Activated T-helper 1 cell treated with anti-CD3 and anti-CD28 coated beads, Interleukin-2, amount 50 U/mL, for 16 hours (primary cell): ENCODE measurements at regions not wholly inside any gene's neighbourhood (a gene's known extent, or its start where the extent isn't known, plus 50 kb on each side); places are given as distances from the start of the nearest gene placed in this dataset.
"Not testable (repeated sequence)": the region's sequence is repeated elsewhere in the genome, so short reads cannot be mapped to it uniquely, and the experiment has no call there.

Experiments used
- DNase-seq, 2 donors: peaks; one replicate each; pipeline ENCODE4 v3.0.0-alpha.2; 2020; ENCODE audit warnings: low read depth in 1 of 2, low spot score in 1 of 2

- no peak for DNase-seq
Measured at GRCh38 chr12:127044836-127045235, 1222.1 kb upstream of the TMEM132C start.

GRCh38 chr12:127046467-127046866 lies 1220.5 kb upstream of the TMEM132C start:
- DNase-seq, result no peak

- DNase-seq, result no peak
Measured at GRCh38 chr12:127048057-127048456, 1218.9 kb upstream of the TMEM132C start.

GRCh38 chr12:127048525-127048924 lies 1218.4 kb upstream of the TMEM132C start:
- not testable (repeated sequence) for DNase-seq

- DNase-seq, result no peak
Measured at GRCh38 chr12:127051139-127051538, 1215.8 kb upstream of the TMEM132C start.

- DNase-seq, result no peak
Measured at GRCh38 chr12:127052511-127053232, 1214.3 kb upstream of the TMEM132C start.

- DNase-seq, result no peak
Measured at GRCh38 chr12:127054531-127054930, 1212.4 kb upstream of the TMEM132C start.

- peak in 1 of 2 donors; percentile 1 for DNase-seq
Measured at GRCh38 chr12:127060310-127060847, 1206.6 kb upstream of the TMEM132C start.

- no peak for DNase-seq
Measured at GRCh38 chr12:127060933-127061332, 1206.0 kb upstream of the TMEM132C start.

GRCh38 chr12:127063339-127064072 lies 1203.5 kb upstream of the TMEM132C start:
- no peak for DNase-seq

GRCh38 chr12:127064207-127064606 lies 1202.8 kb upstream of the TMEM132C start:
- no peak for DNase-seq

- DNase-seq, result no peak
Measured at GRCh38 chr12:127065595-127065994, 1201.4 kb upstream of the TMEM132C start.

GRCh38 chr12:127070515-127071157 lies 1196.3 kb upstream of the TMEM132C start:
- DNase-seq, result no peak

- DNase-seq, result no peak
Measured at GRCh38 chr12:127074161-127074560, 1192.8 kb upstream of the TMEM132C start.

GRCh38 chr12:127075981-127076380 lies 1191.0 kb upstream of the TMEM132C start:
- DNase-seq, result no peak

- no peak for DNase-seq
Measured at GRCh38 chr12:127077262-127078045, 1189.5 kb upstream of the TMEM132C start.

- no peak for DNase-seq
Measured at GRCh38 chr12:127078577-127079350, 1188.2 kb upstream of the TMEM132C start.

- DNase-seq, result no peak
Measured at GRCh38 chr12:127079636-127080035, 1187.3 kb upstream of the TMEM132C start.

- DNase-seq, result no peak
Measured at GRCh38 chr12:127081058-127081457, 1185.9 kb upstream of the TMEM132C start.
